SK-N-SH treated with all-trans-retinoic acid at 6 μM for 48 hours (cell line): ENCODE measurements at regions not wholly inside any gene's neighbourhood (a gene's known extent, or its start where the extent isn't known, plus 50 kb on each side); places are given as distances from the start of the nearest gene placed in this dataset.

Source experiments
- ATAC-seq: fragments of 200-7000 bp; cut with Tn5 transposase; 3 replicates; pipeline ENCODE4 v1.9.1; 2020; ENCODE audit warnings: mild to moderate bottlenecking, moderate library complexity
- ARNTL ChIP-seq: fragments of 450-650 bp; formaldehyde crosslinking; IDR thresholded peaks from 2 replicates; pipeline ENCODE4 v1.5.0; 2020; ENCODE audit warnings: low read depth, mild to moderate bottlenecking, moderate library complexity, borderline replicate concordance
- CREB5 ChIP-seq: fragments of 250-450 bp; sonication (Bioruptor Pico); IDR thresholded peaks from 2 replicates; pipeline ENCODE4 v1.5.1; 2020; ENCODE audit warnings: low read depth, mild to moderate bottlenecking, moderate library complexity
- CSDC2 ChIP-seq: fragments of 250-450 bp; sonication (Bioruptor Pico); IDR thresholded peaks from 2 replicates; pipeline ENCODE4 v1.5.0; 2020; ENCODE audit warnings: mild to moderate bottlenecking, moderate library complexity
- CSRNP3 ChIP-seq: fragments of 250-450 bp; sonication (Bioruptor Pico); IDR thresholded peaks from 2 replicates; pipeline ENCODE4 v1.5.1; 2021; ENCODE audit warnings: mild to moderate bottlenecking, moderate library complexity
- ESRRG ChIP-seq: fragments of 250-450 bp; sonication (Bioruptor Pico); IDR thresholded peaks from 2 replicates; pipeline ENCODE4 v1.6.1; 2021; ENCODE audit warnings: mild to moderate bottlenecking
- GLIS3 ChIP-seq: fragments of 250-450 bp; sonication (Bioruptor Pico); IDR thresholded peaks from 2 replicates; pipeline ENCODE4 v1.5.0; 2020; ENCODE audit warnings: mild to moderate bottlenecking, moderate library complexity
- ISL1 ChIP-seq: fragments of 250-450 bp; sonication (Bioruptor Pico); IDR thresholded peaks from 2 replicates; pipeline ENCODE4 v2.1.2; 2022; ENCODE audit warnings: mild to moderate bottlenecking, moderate library complexity
- OSR1 ChIP-seq: fragments of 250-450 bp; sonication (Bioruptor Pico); IDR thresholded peaks from 2 replicates; pipeline ENCODE4 v1.8.0; 2022; ENCODE audit warnings: moderate library complexity, mild to moderate bottlenecking, inconsistent platforms
- PATZ1 ChIP-seq: fragments of 250-450 bp; sonication (Bioruptor Pico); IDR thresholded peaks from 2 replicates; pipeline ENCODE4 v1.8.0; 2020; ENCODE audit warnings: mild to moderate bottlenecking, moderate library complexity, borderline replicate concordance
- POU6F1 ChIP-seq: fragments of 250-450 bp; sonication (Bioruptor Pico); IDR thresholded peaks from 2 replicates; pipeline ENCODE4 v1.8.0; 2021; ENCODE audit warnings: low read depth, mild to moderate bottlenecking, moderate library complexity, borderline replicate concordance
- PPARA ChIP-seq: fragments of 250-450 bp; sonication (Bioruptor Pico); IDR thresholded peaks from 2 replicates; pipeline ENCODE4 v1.5.0; 2020; ENCODE audit warnings: mild to moderate bottlenecking, borderline replicate concordance
- RARB ChIP-seq: fragments of 250-450 bp; sonication (Bioruptor Pico); IDR thresholded peaks from 2 replicates; pipeline ENCODE4 v1.8.0; 2021; ENCODE audit warnings: mild to moderate bottlenecking, moderate library complexity
- SNAI2 ChIP-seq: fragments of 250-450 bp; sonication (Bioruptor Pico); IDR thresholded peaks from 2 replicates; pipeline ENCODE4 v1.5.0; 2020; ENCODE audit warnings: mild to moderate bottlenecking, moderate library complexity
- TCF4 ChIP-seq: fragments of 250-450 bp; sonication (Bioruptor Pico); IDR thresholded peaks from 2 replicates; pipeline ENCODE4 v1.8.0; 2021; ENCODE audit warnings: mild to moderate bottlenecking, moderate library complexity, borderline replicate concordance
- TOX ChIP-seq: fragments of 250-450 bp; sonication (Bioruptor Pico); IDR thresholded peaks from 2 replicates; pipeline ENCODE4 v1.8.0; 2021; ENCODE audit warnings: mild to moderate bottlenecking, moderate library complexity, borderline replicate concordance
- TSHZ2 ChIP-seq: fragments of 250-450 bp; sonication (Bioruptor Pico); IDR thresholded peaks from 2 replicates; pipeline ENCODE4 v1.5.0; 2020; ENCODE audit warnings: mild to moderate bottlenecking, moderate library complexity
- ZC3H10 ChIP-seq: fragments of 250-450 bp; sonication (Bioruptor Pico); IDR thresholded peaks from 2 replicates; pipeline ENCODE4 v1.5.1; 2021; ENCODE audit warnings: mild to moderate bottlenecking, moderate library complexity
- ZFP3 ChIP-seq: fragments of 250-450 bp; sonication (Bioruptor Pico); IDR thresholded peaks from 2 replicates; pipeline ENCODE4 v1.5.0; 2020; ENCODE audit warnings: mild to moderate bottlenecking, moderate library complexity
- ZFP30 ChIP-seq: fragments of 450-650 bp; formaldehyde crosslinking; IDR thresholded peaks from 2 replicates; pipeline ENCODE4 v1.5.0; 2022; ENCODE audit warnings: mild to moderate bottlenecking, moderate library complexity
- ZNF565 ChIP-seq: fragments of 450-650 bp; formaldehyde crosslinking; conservative IDR thresholded peaks from 2 replicates; pipeline ENCODE4 v1.5.0; 2020; ENCODE audit warnings: low read depth, mild to moderate bottlenecking, moderate library complexity
- ZNF70 ChIP-seq: fragments of 450-650 bp; formaldehyde crosslinking; IDR thresholded peaks from 2 replicates; pipeline ENCODE4 v1.5.0; 2020; ENCODE audit warnings: mild to moderate bottlenecking, moderate library complexity
- ZNF8 ChIP-seq: fragments of 450-650 bp; formaldehyde crosslinking; IDR thresholded peaks from 2 replicates; pipeline ENCODE4 v1.5.0; 2020; ENCODE audit warnings: mild to moderate bottlenecking, moderate library complexity

GRCh38 chr16:66290431-66290830 lies 76.1 kb upstream of the CDH5 start:
- no peak for TF ChIP-seq PPARA (CRISPR knock-in tag)
- no peak for TF ChIP-seq ZNF70 (CRISPR knock-in tag)
- TF ChIP-seq CSRNP3 (CRISPR knock-in tag), result no peak
- TF ChIP-seq POU6F1 (CRISPR knock-in tag), result no peak
- TF ChIP-seq ISL1 (CRISPR knock-in tag), result no peak
- no peak for TF ChIP-seq ZNF8 (CRISPR knock-in tag)
- no peak for TF ChIP-seq ZFP30 (CRISPR knock-in tag)
- no peak for TF ChIP-seq ZFP3
- TF ChIP-seq ZC3H10, result no peak
- no peak for TF ChIP-seq SNAI2 (CRISPR knock-in tag)
- no peak for TF ChIP-seq CREB5
- TF ChIP-seq ZNF565 (CRISPR knock-in tag), result no peak
- TF ChIP-seq OSR1 (CRISPR knock-in tag), result no peak
- no peak for TF ChIP-seq TCF4
- TF ChIP-seq ARNTL (CRISPR knock-in tag), result no peak
- TF ChIP-seq CSDC2 (CRISPR knock-in tag), result no peak
- TF ChIP-seq ESRRG, result no peak
- no peak for ATAC-seq

GRCh38 chr16:66289986-66290385 lies 76.5 kb upstream of the CDH5 start:
- TF ChIP-seq ZNF8 (CRISPR knock-in tag), result no peak
- no peak for TF ChIP-seq ZFP30 (CRISPR knock-in tag)
- no peak for TF ChIP-seq CSDC2 (CRISPR knock-in tag)
- no peak for TF ChIP-seq ZC3H10
- no peak for TF ChIP-seq TSHZ2 (CRISPR knock-in tag)
- no peak for TF ChIP-seq GLIS3
- TF ChIP-seq POU6F1 (CRISPR knock-in tag), result no peak
- TF ChIP-seq, all 23 proteins: peak for 0
- no peak for ATAC-seq

GRCh38 chr16:66289051-66289680 lies 77.3 kb upstream of the CDH5 start:
- ATAC-seq, result no peak
- no peak for TF ChIP-seq CSRNP3 (CRISPR knock-in tag)
- no peak for TF ChIP-seq ZC3H10
- TF ChIP-seq ZFP30 (CRISPR knock-in tag), result no peak
- no peak for TF ChIP-seq SNAI2 (CRISPR knock-in tag)
- TF ChIP-seq ISL1 (CRISPR knock-in tag), result no peak
- no peak for TF ChIP-seq TOX (CRISPR knock-in tag)
- TF ChIP-seq PATZ1 (CRISPR knock-in tag), result no peak
- TF ChIP-seq CREB5, result no peak
- TF ChIP-seq ESRRG, result no peak
- TF ChIP-seq CSDC2 (CRISPR knock-in tag), result no peak
- no peak for TF ChIP-seq TCF4
- no peak for TF ChIP-seq ZNF8 (CRISPR knock-in tag)
- TF ChIP-seq GLIS3, result no peak
- no peak for TF ChIP-seq RARB (CRISPR knock-in tag)
- no peak for TF ChIP-seq ZNF565 (CRISPR knock-in tag)
- TF ChIP-seq OSR1 (CRISPR knock-in tag), result no peak
- no peak for TF ChIP-seq ZNF70 (CRISPR knock-in tag)
